ENCODE measurements at regions not wholly inside any gene's neighbourhood (a gene's known extent, or its start where the extent isn't known, plus 50 kb on each side); places are given as distances from the start of the nearest gene placed in this dataset.

- DNase-seq (no peak), ATAC-seq (no peak)
- no peaks in the 10 kb centered on the region for H3K36me3 ChIP-seq
- H3K4me3 ChIP-seq: no peak overlapping the region
- peaks cover 5% of the 10 kb centered on the region for H3K4me1 ChIP-seq
- TF ChIP-seq, protein P1, sequence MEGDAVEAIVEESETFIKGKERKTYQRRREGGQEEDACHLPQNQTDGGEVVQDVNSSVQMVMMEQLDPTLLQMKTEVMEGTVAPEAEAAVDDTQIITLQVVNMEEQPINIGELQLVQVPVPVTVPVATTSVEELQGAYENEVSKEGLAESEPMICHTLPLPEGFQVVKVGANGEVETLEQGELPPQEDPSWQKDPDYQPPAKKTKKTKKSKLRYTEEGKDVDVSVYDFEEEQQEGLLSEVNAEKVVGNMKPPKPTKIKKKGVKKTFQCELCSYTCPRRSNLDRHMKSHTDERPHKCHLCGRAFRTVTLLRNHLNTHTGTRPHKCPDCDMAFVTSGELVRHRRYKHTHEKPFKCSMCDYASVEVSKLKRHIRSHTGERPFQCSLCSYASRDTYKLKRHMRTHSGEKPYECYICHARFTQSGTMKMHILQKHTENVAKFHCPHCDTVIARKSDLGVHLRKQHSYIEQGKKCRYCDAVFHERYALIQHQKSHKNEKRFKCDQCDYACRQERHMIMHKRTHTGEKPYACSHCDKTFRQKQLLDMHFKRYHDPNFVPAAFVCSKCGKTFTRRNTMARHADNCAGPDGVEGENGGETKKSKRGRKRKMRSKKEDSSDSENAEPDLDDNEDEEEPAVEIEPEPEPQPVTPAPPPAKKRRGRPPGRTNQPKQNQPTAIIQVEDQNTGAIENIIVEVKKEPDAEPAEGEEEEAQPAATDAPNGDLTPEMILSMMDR (IDR thresholded peaks at IDR 0.05): no peak
- no peaks in the 10 kb centered on the region for H3K27me3 ChIP-seq
- no peak overlapping the region for H3K27ac ChIP-seq
- intact Hi-C loops (cut with DNase I): no loop called here
- H3K9me3 ChIP-seq: no peaks in the 10 kb centered on the region
Observed at GRCh38 chr2:133838642-133839365, 270.5 kb upstream of the NCKAP5 start.

DNA sequence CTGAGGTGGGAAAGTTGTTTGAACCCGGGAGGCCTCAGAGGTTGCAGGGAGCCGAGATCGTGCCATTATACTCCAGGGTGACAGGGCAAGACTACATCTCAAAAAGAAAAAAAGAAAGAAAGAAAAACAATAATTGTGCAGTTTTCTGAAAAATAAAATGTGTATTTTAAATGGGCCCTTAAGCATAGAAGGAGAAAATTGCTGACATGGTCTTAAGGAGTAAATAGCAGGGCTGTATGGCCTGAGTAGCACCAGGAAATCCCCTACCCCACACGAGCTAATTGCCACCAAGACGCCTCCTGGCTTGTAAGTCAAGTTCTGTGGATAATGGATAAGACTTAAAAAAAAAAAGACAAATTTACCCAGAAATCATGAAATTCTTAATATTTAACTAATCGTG, 271.4 kb upstream of the NCKAP5 start:
- no peaks in the 10 kb centered on the region for H3K27me3 ChIP-seq
- H3K4me1 ChIP-seq: peaks cover 5% of the 10 kb centered on the region
- intact Hi-C loops (cut with DNase I): no loop called here
- ATAC-seq (no peak), DNase-seq (no peak)
- H3K9me3 ChIP-seq: no peaks in the 10 kb centered on the region
- TF ChIP-seq, protein P1 (IDR thresholded peaks at IDR 0.05): no peak
- H3K4me3 ChIP-seq: no peak overlapping the region
- no peak overlapping the region for H3K27ac ChIP-seq
- no peaks in the 10 kb centered on the region for H3K36me3 ChIP-seq

DNA sequence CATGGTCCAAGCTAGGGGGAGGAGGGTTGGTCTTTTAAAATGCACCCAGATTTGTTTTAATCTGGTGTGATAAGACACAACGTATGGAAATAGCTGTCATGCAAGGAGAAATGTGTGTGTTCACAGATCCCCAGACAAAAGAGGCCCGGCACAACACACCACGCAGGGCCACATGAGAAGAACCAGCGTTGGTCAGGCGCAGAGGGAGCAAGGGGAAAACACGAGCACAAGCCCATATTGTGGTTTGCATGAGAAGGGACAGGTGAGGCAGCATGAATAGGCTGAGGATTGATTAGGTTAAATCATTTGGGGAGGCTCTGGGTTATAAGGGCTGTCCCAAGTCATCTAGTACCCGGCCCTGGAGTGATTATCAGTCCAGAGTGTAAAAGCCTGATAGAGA, 272.5 kb upstream of the NCKAP5 start:
- H3K9me3 ChIP-seq: no peaks in the 10 kb centered on the region
- H3K4me1 ChIP-seq: peaks cover 5% of the 10 kb centered on the region
- no peak overlapping the region for H3K27ac ChIP-seq
- ATAC-seq (no peak), DNase-seq (no peak)
- H3K36me3 ChIP-seq: no peaks in the 10 kb centered on the region
- TF ChIP-seq, protein P1 (IDR thresholded peaks at IDR 0.05): no peak
- H3K27me3 ChIP-seq: no peaks in the 10 kb centered on the region
- intact Hi-C loops (cut with DNase I): no loop called here
- no peak overlapping the region for H3K4me3 ChIP-seq

GRCh38 chr2:133841900-133842299, 273.6 kb upstream of the NCKAP5 start:
- H3K4me3 ChIP-seq: no peak overlapping the region
- H3K9me3 ChIP-seq: no peaks in the 10 kb centered on the region
- no peak for DNase-seq
- ATAC-seq: no peak
- peaks cover 5% of the 10 kb centered on the region for H3K4me1 ChIP-seq
- H3K27ac ChIP-seq: no peak overlapping the region
- H3K27me3 ChIP-seq: no peaks in the 10 kb centered on the region
- intact Hi-C loops (cut with DNase I): no loop called here
- no peaks in the 10 kb centered on the region for H3K36me3 ChIP-seq
- TF ChIP-seq, protein P1 (IDR thresholded peaks at IDR 0.05): no peak

GRCh38 chr2:133842446-133842845, 274.2 kb upstream of the NCKAP5 start:
- Histone ChIP-seq H3K36me3 (no peaks in the 10 kb centered on the region), H3K4me3 (no peak overlapping the region), H3K27me3 (no peaks in the 10 kb centered on the region), H3K4me1 (peaks cover 5% of the 10 kb centered on the region), H3K27ac (no peak overlapping the region), H3K9me3 (no peaks in the 10 kb centered on the region)
- intact Hi-C loops (cut with DNase I): no loop called here
- TF ChIP-seq, protein P1 (IDR thresholded peaks at IDR 0.05): no peak
- ATAC-seq (no peak), DNase-seq (no peak)

DNA sequence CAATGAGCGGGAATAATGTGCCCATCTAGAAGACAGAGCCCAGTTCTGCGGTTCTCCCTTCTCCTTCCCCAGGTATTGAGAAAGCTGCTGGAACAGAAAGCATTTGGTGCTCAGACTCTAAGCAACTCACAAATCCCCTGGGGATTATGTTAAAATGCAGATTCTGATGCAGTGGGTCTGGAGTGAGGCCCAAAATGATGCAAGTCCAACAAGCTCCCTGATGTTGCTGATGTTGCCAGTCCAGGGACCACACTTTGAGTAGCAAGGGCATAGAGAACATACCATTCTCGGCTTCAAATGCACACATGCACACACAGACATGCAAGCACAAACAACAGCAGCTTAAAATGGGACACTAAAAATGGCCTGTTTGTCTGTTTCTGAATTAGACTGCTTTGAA, 274.8 kb upstream of the NCKAP5 start:
- no peaks in the 10 kb centered on the region for H3K9me3 ChIP-seq
- no peak overlapping the region for H3K27ac ChIP-seq
- H3K27me3 ChIP-seq: no peaks in the 10 kb centered on the region
- peaks cover 5% of the 10 kb centered on the region for H3K4me1 ChIP-seq
- intact Hi-C loops (cut with DNase I): no loop called here
- ATAC-seq (no peak), DNase-seq (no peak)
- no peaks in the 10 kb centered on the region for H3K36me3 ChIP-seq
- TF ChIP-seq, protein P1 (IDR thresholded peaks at IDR 0.05): no peak
- H3K4me3 ChIP-seq: no peak overlapping the region
